Chondrocyte (in vitro differentiated cells): ENCODE measurements at regions not wholly inside any gene's neighbourhood (a gene's known extent, or its start where the extent isn't known, plus 50 kb on each side); places are given as distances from the start of the nearest gene placed in this dataset.

ENCODE experiments used
- DNase-seq: peaks from one replicate; pipeline ENCODE4 v3.0.0; 2021; ENCODE audit warnings: mixed read lengths, low spot score
- H3K27ac Mint-ChIP-seq: one replicate; pipeline ENCODE4 v1.8.0; 2021; ENCODE audit warnings: mild to moderate bottlenecking, moderate library complexity, mixed read lengths; ENCODE audit not compliant: unreplicated experiment
- H3K27me3 Mint-ChIP-seq: 2 replicates; pipeline ENCODE4 v1.8.0; 2021; ENCODE audit warnings: low read depth, mixed read lengths
- H3K36me3 Mint-ChIP-seq: 2 replicates; pipeline ENCODE4 v1.8.0; 2021; ENCODE audit warnings: low read depth, mixed read lengths
- H3K4me1 Mint-ChIP-seq: 2 replicates; pipeline ENCODE4 v1.8.0; 2021; ENCODE audit warnings: low read depth, mild to moderate bottlenecking, mixed read lengths
- H3K4me3 Mint-ChIP-seq: one replicate; pipeline ENCODE4 v1.8.0; 2021; ENCODE audit warnings: mild to moderate bottlenecking, moderate library complexity, mixed read lengths; ENCODE audit not compliant: unreplicated experiment
- H3K9me3 Mint-ChIP-seq: 2 replicates; pipeline ENCODE4 v1.8.0; 2021; ENCODE audit warnings: low read depth, mixed read lengths
- TF ChIP-seq, protein P1 (sequence below): fragments of 200-600 bp; sonication (generic); IDR thresholded peaks from 2 replicates; pipeline ENCODE4 v1.5.0; 2021; ENCODE audit warnings: antibody characterized with exemption, mild to moderate bottlenecking, moderate library complexity

DNA sequence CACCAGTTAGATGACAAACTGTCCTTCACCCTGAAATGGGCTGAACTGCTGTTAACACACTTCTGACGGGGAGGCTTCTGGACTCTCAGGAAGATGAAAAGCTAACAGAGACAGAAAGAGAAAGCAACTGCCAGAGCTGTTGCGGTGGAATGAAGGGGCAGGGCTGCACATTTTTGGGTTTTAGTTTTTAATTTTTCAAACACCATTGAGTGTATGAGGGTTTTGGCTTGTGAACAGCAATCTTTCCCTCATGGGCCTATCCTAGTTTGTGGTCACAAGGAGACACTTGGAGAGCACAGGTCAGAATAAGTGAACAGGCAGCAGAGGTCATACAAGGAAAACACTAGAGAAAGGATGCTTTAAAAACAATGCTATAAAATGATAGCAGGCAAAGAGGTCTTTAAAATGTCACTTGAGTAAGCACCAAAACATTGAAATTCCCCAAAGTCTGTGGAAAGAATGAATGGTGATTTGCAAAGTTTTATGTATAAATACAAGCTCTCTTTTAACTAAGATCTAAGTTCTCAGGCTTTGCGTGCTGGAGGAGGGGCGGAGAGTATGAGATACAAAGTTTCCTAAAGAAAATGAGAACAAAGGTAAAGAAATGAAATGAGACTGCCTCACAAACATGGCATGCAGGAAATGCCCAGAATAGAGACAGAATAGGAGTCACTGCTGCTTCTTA lies 101.4 kb upstream of the GLI3 start:
- Mint-ChIP-seq H3K27ac (peak overlapping the region; percentile 82), H3K4me1 (peaks cover 32% of the 10 kb centered on the region), H3K9me3 (no peaks in the 10 kb centered on the region), H3K27me3 (no peaks in the 10 kb centered on the region), H3K4me3 (no peak overlapping the region), H3K36me3 (peaks cover 1% of the 10 kb centered on the region)
- no peak for DNase-seq
- TF ChIP-seq, protein P1, sequence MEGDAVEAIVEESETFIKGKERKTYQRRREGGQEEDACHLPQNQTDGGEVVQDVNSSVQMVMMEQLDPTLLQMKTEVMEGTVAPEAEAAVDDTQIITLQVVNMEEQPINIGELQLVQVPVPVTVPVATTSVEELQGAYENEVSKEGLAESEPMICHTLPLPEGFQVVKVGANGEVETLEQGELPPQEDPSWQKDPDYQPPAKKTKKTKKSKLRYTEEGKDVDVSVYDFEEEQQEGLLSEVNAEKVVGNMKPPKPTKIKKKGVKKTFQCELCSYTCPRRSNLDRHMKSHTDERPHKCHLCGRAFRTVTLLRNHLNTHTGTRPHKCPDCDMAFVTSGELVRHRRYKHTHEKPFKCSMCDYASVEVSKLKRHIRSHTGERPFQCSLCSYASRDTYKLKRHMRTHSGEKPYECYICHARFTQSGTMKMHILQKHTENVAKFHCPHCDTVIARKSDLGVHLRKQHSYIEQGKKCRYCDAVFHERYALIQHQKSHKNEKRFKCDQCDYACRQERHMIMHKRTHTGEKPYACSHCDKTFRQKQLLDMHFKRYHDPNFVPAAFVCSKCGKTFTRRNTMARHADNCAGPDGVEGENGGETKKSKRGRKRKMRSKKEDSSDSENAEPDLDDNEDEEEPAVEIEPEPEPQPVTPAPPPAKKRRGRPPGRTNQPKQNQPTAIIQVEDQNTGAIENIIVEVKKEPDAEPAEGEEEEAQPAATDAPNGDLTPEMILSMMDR: no peak

DNA sequence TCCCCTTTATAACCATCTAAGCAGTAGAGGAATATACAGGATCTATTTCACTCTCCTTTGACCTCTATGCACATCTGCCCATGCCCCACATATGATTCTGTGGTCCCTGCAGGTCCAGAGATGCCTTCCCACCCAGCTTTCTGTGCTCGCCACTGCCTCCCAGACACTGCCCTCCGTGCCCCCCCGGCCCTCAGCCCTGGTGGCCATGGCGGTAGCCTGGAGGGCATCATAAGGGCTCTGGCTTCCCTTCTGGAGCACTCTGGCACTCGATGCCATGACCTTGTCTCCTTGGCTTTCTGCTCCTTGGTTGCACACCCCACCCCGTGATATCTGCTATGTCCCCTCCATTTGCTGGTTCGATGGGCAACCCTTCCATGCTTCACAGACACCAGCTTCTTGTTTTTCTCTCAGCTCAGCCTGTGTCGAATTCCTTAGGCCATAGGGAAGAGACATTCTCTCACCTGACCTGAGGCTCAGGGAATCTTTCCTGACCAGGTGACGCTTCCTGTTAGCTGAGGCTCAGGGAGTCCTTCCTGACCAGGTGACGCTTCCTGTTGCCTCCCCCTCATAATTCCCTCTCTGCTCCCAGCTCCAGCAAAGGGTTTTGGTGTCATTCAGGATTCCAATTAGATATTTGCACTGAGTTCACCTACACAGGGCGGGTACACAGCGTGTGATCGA lies 100.4 kb upstream of the GLI3 start:
- H3K4me3 Mint-ChIP-seq: no peak overlapping the region
- peaks cover 7% of the 10 kb centered on the region for H3K36me3 Mint-ChIP-seq
- DNase-seq: no peak
- H3K4me1 Mint-ChIP-seq: peaks cover 29% of the 10 kb centered on the region
- H3K27me3 Mint-ChIP-seq: no peaks in the 10 kb centered on the region
- TF ChIP-seq, protein P1: no peak
- peaks cover 7% of the 10 kb centered on the region for H3K9me3 Mint-ChIP-seq
- no peak overlapping the region for H3K27ac Mint-ChIP-seq

DNA sequence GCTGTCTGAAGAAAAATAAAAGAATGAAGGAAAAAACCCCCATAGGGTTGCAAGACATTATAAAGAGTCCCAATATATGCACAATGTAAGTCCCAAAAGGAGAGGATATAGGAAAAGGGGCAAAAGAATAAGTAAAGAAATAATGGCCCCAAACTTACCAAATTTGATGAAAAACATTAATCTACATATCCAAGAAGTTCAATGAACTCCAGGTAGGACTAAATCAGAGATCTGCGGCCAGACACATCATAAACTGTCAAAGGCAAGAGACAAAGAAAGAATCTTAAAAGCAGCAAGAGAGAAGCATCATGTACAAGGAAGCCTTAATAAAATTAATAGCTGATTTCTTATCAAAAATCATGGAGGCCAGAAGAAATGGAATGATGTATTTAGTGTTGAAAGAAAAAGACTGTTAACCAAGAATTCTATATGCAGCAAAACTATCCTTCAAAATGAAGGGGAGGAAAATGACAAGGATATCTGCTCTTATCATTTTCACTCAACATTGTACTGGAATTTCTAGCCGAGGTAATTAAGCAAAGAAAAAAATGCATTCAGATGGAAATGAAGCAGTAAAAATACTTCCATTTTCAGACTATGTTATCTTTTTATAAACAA lies 95.7 kb upstream of the GLI3 start:
- DNase-seq: no peak
- Mint-ChIP-seq H3K27ac (no peak overlapping the region), H3K4me3 (no peak overlapping the region), H3K4me1 (peaks cover 3% of the 10 kb centered on the region), H3K27me3 (no peaks in the 10 kb centered on the region), H3K36me3 (peaks cover 7% of the 10 kb centered on the region), H3K9me3 (peaks cover 13% of the 10 kb centered on the region)
- TF ChIP-seq, protein P1: no peak

DNA sequence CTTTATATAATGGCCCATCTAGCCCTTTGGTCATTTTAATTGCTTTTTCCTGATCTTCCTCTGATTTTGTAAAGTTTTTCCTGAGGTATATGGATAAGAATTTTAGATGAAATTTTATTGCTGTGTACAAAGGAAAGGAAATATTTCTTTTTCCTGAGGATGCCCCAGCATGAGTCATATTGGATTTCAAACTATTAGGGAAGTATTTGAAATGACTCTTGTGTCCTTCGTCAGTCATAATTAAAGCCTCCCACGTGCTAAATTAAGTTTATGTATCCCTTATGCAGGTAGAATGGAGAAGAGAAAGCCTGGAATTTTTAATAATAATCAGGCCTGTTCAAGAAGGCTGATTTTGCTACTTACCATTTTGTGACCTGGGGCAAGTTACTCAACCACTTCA lies 82.6 kb upstream of the GLI3 start:
- no peak overlapping the region for H3K27ac Mint-ChIP-seq
- TF ChIP-seq, protein P1: no peak
- no peaks in the 10 kb centered on the region for H3K27me3 Mint-ChIP-seq
- DNase-seq: no peak
- H3K4me1 Mint-ChIP-seq: peaks cover 25% of the 10 kb centered on the region
- no peak overlapping the region for H3K4me3 Mint-ChIP-seq
- no peaks in the 10 kb centered on the region for H3K9me3 Mint-ChIP-seq
- H3K36me3 Mint-ChIP-seq: peaks cover 2% of the 10 kb centered on the region

GRCh38 chr7:42315631-42316030 lies 78.6 kb upstream of the GLI3 start:
- TF ChIP-seq, protein P1: no peak
- Mint-ChIP-seq H3K4me3 (peak overlapping the region; percentile 40), H3K9me3 (peaks cover 21% of the 10 kb centered on the region), H3K27ac (no peak overlapping the region), H3K27me3 (no peaks in the 10 kb centered on the region), H3K4me1 (peaks cover 28% of the 10 kb centered on the region), H3K36me3 (peaks cover 8% of the 10 kb centered on the region)
- DNase-seq: no peak
